ENCODE measurements at regions not wholly inside any gene's neighbourhood (a gene's known extent, or its start where the extent isn't known, plus 50 kb on each side); places are given as distances from the start of the nearest gene placed in this dataset.
A peak's percentile ranks its signal among the peaks of the same experiment; 100 is the strongest.

DNA sequence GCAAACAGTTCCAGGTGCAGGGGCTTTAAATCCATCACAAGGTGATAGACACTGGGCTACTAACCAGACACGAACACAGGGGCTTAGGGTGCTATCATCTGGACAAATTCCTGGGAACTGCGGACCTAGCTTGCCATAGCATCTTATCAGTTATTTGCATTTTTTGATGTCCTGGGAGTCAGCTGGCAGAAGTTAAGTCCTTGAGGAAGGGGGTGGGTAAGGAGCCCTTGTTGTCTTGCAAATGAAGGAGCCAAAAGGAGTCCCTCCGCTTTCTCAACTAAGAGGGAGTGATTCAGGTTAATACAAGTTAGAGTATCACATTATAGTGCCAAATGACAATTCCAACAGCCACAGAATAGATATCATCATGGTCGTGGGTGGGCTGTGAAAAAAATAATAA lies 108.9 kb downstream of the NPAP1 start:
- DNase-seq (ENCODE audit: low spot score) (no peak), ATAC-seq (peak; percentile 32; the same call in 1 of the 2 replicates)
- ChIA-PET POLR2A (interaction anchor here (0.6 kb wide), 1 partner anchor 19 kb away, joined by 3 read pairs; no protein-coding TSS in a partner anchor), CTCF (interaction anchor here (1.3 kb wide), 1 partner anchor 35 kb away, joined by 3 read pairs; no protein-coding TSS in a partner anchor)
- Mint-ChIP-seq H3K27me3 (ENCODE audit: low read depth) (peaks cover 3% of the 10 kb centered on the region), H3K4me3 (no peak overlapping the region), H3K4me1 (peaks cover 25% of the 10 kb centered on the region), H3K36me3 (peaks cover 42% of the 10 kb centered on the region), H3K27ac (no peak overlapping the region), H3K9me3 (peaks cover 53% of the 10 kb centered on the region)
- no peak for TF ChIP-seq ELF4 (CRISPR knock-in tag; IDR thresholded peaks at IDR 0.05; ENCODE audit: low read depth)
- TF ChIP-seq NR3C1 (CRISPR knock-in tag; conservative IDR thresholded peaks at IDR 0.05; ENCODE audit: low read depth): no peak
- no peak for TF ChIP-seq JAZF1 (CRISPR knock-in tag; IDR thresholded peaks at IDR 0.05)
- no peak for TF ChIP-seq MXD4 (CRISPR knock-in tag; IDR thresholded peaks at IDR 0.05; ENCODE audit: borderline replicate concordance)

- Mint-ChIP-seq H3K27me3 (ENCODE audit: low read depth) (peaks cover 6% of the 10 kb centered on the region), H3K9me3 (peaks cover 53% of the 10 kb centered on the region), H3K27ac (no peak overlapping the region), H3K4me1 (peaks cover 25% of the 10 kb centered on the region), H3K36me3 (peaks cover 40% of the 10 kb centered on the region), H3K4me3 (no peak overlapping the region)
- ChIA-PET CTCF (no interaction called here), POLR2A (no interaction called here)
- no peak for DNase-seq (ENCODE audit: low spot score)
- no peak for ATAC-seq
- TF ChIP-seq, protein P1, sequence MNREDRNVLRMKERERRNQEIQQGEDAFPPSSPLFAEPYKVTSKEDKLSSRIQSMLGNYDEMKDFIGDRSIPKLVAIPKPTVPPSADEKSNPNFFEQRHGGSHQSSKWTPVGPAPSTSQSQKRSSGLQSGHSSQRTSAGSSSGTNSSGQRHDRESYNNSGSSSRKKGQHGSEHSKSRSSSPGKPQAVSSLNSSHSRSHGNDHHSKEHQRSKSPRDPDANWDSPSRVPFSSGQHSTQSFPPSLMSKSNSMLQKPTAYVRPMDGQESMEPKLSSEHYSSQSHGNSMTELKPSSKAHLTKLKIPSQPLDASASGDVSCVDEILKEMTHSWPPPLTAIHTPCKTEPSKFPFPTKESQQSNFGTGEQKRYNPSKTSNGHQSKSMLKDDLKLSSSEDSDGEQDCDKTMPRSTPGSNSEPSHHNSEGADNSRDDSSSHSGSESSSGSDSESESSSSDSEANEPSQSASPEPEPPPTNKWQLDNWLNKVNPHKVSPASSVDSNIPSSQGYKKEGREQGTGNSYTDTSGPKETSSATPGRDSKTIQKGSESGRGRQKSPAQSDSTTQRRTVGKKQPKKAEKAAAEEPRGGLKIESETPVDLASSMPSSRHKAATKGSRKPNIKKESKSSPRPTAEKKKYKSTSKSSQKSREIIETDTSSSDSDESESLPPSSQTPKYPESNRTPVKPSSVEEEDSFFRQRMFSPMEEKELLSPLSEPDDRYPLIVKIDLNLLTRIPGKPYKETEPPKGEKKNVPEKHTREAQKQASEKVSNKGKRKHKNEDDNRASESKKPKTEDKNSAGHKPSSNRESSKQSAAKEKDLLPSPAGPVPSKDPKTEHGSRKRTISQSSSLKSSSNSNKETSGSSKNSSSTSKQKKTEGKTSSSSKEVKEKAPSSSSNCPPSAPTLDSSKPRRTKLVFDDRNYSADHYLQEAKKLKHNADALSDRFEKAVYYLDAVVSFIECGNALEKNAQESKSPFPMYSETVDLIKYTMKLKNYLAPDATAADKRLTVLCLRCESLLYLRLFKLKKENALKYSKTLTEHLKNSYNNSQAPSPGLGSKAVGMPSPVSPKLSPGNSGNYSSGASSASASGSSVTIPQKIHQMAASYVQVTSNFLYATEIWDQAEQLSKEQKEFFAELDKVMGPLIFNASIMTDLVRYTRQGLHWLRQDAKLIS (CRISPR knock-in tag; IDR thresholded peaks at IDR 0.05; ENCODE audit: borderline replicate concordance): no peak
- TF ChIP-seq, protein P2, sequence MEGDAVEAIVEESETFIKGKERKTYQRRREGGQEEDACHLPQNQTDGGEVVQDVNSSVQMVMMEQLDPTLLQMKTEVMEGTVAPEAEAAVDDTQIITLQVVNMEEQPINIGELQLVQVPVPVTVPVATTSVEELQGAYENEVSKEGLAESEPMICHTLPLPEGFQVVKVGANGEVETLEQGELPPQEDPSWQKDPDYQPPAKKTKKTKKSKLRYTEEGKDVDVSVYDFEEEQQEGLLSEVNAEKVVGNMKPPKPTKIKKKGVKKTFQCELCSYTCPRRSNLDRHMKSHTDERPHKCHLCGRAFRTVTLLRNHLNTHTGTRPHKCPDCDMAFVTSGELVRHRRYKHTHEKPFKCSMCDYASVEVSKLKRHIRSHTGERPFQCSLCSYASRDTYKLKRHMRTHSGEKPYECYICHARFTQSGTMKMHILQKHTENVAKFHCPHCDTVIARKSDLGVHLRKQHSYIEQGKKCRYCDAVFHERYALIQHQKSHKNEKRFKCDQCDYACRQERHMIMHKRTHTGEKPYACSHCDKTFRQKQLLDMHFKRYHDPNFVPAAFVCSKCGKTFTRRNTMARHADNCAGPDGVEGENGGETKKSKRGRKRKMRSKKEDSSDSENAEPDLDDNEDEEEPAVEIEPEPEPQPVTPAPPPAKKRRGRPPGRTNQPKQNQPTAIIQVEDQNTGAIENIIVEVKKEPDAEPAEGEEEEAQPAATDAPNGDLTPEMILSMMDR (IDR thresholded peaks at IDR 0.05): no peak
- TF ChIP-seq ZNF232 (CRISPR knock-in tag; IDR thresholded peaks at IDR 0.05) (no peak), ATF3 (CRISPR knock-in tag; conservative IDR thresholded peaks at IDR 0.05) (no peak), HMGXB4 (CRISPR knock-in tag; IDR thresholded peaks at IDR 0.05) (no peak), ZNF423 (CRISPR knock-in tag; IDR thresholded peaks at IDR 0.05) (no peak), SMAD3 (CRISPR knock-in tag; IDR thresholded peaks at IDR 0.05; ENCODE audit: borderline replicate concordance) (no peak), E2F1 (CRISPR knock-in tag; IDR thresholded peaks at IDR 0.05) (no peak), TP53 (CRISPR knock-in tag; IDR thresholded peaks at IDR 0.05) (no peak), SP1 (CRISPR knock-in tag; conservative IDR thresholded peaks at IDR 0.05) (no peak), NR1H2 (CRISPR knock-in tag; IDR thresholded peaks at IDR 0.05) (no peak), RORB (CRISPR knock-in tag; IDR thresholded peaks at IDR 0.05) (no peak), ZNF219 (CRISPR knock-in tag; IDR thresholded peaks at IDR 0.05; ENCODE audit: borderline replicate concordance) (no peak), CDX4 (CRISPR knock-in tag; IDR thresholded peaks at IDR 0.05; ENCODE audit: borderline replicate concordance) (no peak), ZNF121 (CRISPR knock-in tag; IDR thresholded peaks at IDR 0.05) (no peak)
- TF ChIP-seq, protein P3, sequence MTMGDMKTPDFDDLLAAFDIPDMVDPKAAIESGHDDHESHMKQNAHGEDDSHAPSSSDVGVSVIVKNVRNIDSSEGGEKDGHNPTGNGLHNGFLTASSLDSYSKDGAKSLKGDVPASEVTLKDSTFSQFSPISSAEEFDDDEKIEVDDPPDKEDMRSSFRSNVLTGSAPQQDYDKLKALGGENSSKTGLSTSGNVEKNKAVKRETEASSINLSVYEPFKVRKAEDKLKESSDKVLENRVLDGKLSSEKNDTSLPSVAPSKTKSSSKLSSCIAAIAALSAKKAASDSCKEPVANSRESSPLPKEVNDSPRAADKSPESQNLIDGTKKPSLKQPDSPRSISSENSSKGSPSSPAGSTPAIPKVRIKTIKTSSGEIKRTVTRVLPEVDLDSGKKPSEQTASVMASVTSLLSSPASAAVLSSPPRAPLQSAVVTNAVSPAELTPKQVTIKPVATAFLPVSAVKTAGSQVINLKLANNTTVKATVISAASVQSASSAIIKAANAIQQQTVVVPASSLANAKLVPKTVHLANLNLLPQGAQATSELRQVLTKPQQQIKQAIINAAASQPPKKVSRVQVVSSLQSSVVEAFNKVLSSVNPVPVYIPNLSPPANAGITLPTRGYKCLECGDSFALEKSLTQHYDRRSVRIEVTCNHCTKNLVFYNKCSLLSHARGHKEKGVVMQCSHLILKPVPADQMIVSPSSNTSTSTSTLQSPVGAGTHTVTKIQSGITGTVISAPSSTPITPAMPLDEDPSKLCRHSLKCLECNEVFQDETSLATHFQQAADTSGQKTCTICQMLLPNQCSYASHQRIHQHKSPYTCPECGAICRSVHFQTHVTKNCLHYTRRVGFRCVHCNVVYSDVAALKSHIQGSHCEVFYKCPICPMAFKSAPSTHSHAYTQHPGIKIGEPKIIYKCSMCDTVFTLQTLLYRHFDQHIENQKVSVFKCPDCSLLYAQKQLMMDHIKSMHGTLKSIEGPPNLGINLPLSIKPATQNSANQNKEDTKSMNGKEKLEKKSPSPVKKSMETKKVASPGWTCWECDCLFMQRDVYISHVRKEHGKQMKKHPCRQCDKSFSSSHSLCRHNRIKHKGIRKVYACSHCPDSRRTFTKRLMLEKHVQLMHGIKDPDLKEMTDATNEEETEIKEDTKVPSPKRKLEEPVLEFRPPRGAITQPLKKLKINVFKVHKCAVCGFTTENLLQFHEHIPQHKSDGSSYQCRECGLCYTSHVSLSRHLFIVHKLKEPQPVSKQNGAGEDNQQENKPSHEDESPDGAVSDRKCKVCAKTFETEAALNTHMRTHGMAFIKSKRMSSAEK (CRISPR knock-in tag; IDR thresholded peaks at IDR 0.05; ENCODE audit: borderline replicate concordance): no peak
These were observed 110.8 kb downstream of the NPAP1 start for GRCh38 chr15:24786347-24786746.
